ENCODE measurements at regions not wholly inside any gene's neighbourhood (a gene's known extent, or its start where the extent isn't known, plus 50 kb on each side); places are given as distances from the start of the nearest gene placed in this dataset.

DNA sequence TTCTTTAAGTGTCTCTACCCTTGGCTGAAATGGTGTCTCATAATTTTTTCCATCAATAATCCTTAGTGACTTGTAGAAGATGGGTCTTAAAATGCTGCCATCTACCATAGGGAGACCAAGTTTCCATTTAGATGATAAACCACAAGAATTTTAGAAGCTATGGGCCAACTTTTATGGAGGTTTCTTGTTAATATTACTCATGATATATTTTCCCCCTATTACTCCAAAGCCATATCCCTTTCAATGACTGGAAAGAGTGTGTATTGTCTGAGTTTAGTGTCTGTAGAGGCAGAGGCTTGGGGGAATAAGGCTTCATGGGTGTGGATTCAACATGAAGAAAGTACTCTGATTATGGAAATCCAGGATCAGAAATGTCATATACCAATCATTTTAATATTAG lies 507.3 kb upstream of the TNC start:
- Histone ChIP-seq H3K27ac (ENCODE audit: low read depth in 1 of 2, low read length in 2 of 2) (no peak overlapping the region), H3K27me3 (ENCODE audit: control insufficient read depth in 4 of 4, insufficient read depth in 4 of 4, low read length in 3 of 4) (peaks cover 0 to 4% (median 0%) of the 10 kb centered on the region in 4 donors), H3K9me3 (ENCODE audit: control insufficient read depth in 4 of 4, low read length in 3 of 4) (peaks cover 0 to 2% (median 0%) of the 10 kb centered on the region in 4 donors), H3K4me1 (ENCODE audit: control insufficient read depth in 4 of 4, insufficient read depth in 4 of 4, low read length in 3 of 4) (no peaks in the 10 kb centered on the region), H3K36me3 (ENCODE audit: control insufficient read depth in 4 of 4, insufficient read depth in 3 of 4, low read depth in 1 of 4, low read length in 3 of 4) (no peaks in the 10 kb centered on the region), H3K4me3 (ENCODE audit: low read depth in 1 of 3, low read length in 3 of 3) (no peak overlapping the region), H3K9ac (ENCODE audit: low read depth in 1 of 2, low read length in 2 of 2) (no peak overlapping the region)
- no peak for TF ChIP-seq GABPA (IDR thresholded peaks at IDR 0.05 in 1 of 2, conservative IDR thresholded peaks at IDR 0.05 in 1 of 2)
- TF ChIP-seq, protein P1, sequence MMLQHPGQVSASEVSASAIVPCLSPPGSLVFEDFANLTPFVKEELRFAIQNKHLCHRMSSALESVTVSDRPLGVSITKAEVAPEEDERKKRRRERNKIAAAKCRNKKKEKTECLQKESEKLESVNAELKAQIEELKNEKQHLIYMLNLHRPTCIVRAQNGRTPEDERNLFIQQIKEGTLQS (IDR thresholded peaks at IDR 0.05): no peak
- TF ChIP-seq TAF1 (conservative IDR thresholded peaks at IDR 0.05): no peak
- TF ChIP-seq, protein P2, sequence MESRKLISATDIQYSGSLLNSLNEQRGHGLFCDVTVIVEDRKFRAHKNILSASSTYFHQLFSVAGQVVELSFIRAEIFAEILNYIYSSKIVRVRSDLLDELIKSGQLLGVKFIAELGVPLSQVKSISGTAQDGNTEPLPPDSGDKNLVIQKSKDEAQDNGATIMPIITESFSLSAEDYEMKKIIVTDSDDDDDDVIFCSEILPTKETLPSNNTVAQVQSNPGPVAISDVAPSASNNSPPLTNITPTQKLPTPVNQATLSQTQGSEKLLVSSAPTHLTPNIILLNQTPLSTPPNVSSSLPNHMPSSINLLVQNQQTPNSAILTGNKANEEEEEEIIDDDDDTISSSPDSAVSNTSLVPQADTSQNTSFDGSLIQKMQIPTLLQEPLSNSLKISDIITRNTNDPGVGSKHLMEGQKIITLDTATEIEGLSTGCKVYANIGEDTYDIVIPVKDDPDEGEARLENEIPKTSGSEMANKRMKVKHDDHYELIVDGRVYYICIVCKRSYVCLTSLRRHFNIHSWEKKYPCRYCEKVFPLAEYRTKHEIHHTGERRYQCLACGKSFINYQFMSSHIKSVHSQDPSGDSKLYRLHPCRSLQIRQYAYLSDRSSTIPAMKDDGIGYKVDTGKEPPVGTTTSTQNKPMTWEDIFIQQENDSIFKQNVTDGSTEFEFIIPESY (IDR thresholded peaks at IDR 0.05): no peak
- DNase-seq (ENCODE audit: low spot score): no peak

GRCh38 chr9:115625954-115626353 lies 508.0 kb upstream of the TNC start:
- TF ChIP-seq NR2F2 (IDR thresholded peaks at IDR 0.05) (no peak), HNF4G (IDR thresholded peaks at IDR 0.05) (no peak)
- 90% methylated on average over 5 of the region's 5 CpGs for WGBS
- DNase-seq (ENCODE audit: low spot score): no peak

DNA sequence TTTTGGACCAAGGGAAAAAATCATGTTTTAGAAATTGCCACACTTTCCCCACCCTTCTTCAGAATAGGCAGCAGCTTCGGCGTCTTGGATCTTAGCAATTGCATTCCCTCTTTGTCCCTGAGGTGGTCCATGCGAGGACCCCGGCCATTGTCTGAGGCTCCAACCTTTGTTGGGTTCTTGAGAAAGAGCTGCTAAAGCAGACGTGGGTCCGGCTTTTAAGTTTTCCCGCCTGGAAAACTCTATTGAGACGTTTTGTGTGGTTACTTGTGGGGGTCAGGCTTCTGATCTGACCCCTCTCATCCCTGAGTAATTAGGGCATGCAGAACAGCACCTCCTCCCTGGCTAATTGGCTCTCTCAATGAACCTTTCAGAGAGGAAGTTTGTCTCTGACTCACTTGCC lies 509.6 kb upstream of the TNC start:
- Histone ChIP-seq H3K27ac (ENCODE audit: low read depth in 1 of 2, low read length in 2 of 2) (no peak overlapping the region), H3K9ac (ENCODE audit: low read depth in 1 of 2, low read length in 2 of 2) (no peak overlapping the region), H3K9me3 (ENCODE audit: control insufficient read depth in 4 of 4, low read length in 3 of 4) (peaks cover 0 to under 1% (median 0%) of the 10 kb centered on the region in 4 donors), H3K4me3 (ENCODE audit: low read depth in 1 of 3, low read length in 3 of 3) (no peak overlapping the region), H3K4me1 (ENCODE audit: control insufficient read depth in 4 of 4, insufficient read depth in 4 of 4, low read length in 3 of 4) (no peaks in the 10 kb centered on the region), H3K36me3 (ENCODE audit: control insufficient read depth in 4 of 4, insufficient read depth in 3 of 4, low read depth in 1 of 4, low read length in 3 of 4) (no peaks in the 10 kb centered on the region), H3K27me3 (ENCODE audit: control insufficient read depth in 4 of 4, insufficient read depth in 4 of 4, low read length in 3 of 4) (peaks cover 0 to 4% (median 0%) of the 10 kb centered on the region in 4 donors)
- DNase-seq (ENCODE audit: low spot score): no peak
- TF ChIP-seq GABPA (IDR thresholded peaks at IDR 0.05 in 1 of 2, conservative IDR thresholded peaks at IDR 0.05 in 1 of 2) (no peak), HNF4A (conservative IDR thresholded peaks at IDR 0.05) (no peak), FOXA1 (IDR thresholded peaks at IDR 0.05) (no peak), FOXA2 (IDR thresholded peaks at IDR 0.05) (no peak), RXRA (IDR thresholded peaks at IDR 0.05) (no peak), TAF1 (conservative IDR thresholded peaks at IDR 0.05) (no peak), HNF4G (IDR thresholded peaks at IDR 0.05) (no peak), NR2F2 (IDR thresholded peaks at IDR 0.05) (no peak), RAD21 (IDR thresholded peaks at IDR 0.05) (no peak), YY1 (IDR thresholded peaks at IDR 0.05) (no peak), SP1 (IDR thresholded peaks at IDR 0.05) (no peak)
- TF ChIP-seq, protein P3, sequence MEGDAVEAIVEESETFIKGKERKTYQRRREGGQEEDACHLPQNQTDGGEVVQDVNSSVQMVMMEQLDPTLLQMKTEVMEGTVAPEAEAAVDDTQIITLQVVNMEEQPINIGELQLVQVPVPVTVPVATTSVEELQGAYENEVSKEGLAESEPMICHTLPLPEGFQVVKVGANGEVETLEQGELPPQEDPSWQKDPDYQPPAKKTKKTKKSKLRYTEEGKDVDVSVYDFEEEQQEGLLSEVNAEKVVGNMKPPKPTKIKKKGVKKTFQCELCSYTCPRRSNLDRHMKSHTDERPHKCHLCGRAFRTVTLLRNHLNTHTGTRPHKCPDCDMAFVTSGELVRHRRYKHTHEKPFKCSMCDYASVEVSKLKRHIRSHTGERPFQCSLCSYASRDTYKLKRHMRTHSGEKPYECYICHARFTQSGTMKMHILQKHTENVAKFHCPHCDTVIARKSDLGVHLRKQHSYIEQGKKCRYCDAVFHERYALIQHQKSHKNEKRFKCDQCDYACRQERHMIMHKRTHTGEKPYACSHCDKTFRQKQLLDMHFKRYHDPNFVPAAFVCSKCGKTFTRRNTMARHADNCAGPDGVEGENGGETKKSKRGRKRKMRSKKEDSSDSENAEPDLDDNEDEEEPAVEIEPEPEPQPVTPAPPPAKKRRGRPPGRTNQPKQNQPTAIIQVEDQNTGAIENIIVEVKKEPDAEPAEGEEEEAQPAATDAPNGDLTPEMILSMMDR (IDR thresholded peaks at IDR 0.05; ENCODE audit: low read depth, low read length, missing input control): no peak
- TF ChIP-seq, protein P4, sequence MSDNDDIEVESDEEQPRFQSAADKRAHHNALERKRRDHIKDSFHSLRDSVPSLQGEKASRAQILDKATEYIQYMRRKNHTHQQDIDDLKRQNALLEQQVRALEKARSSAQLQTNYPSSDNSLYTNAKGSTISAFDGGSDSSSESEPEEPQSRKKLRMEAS (IDR thresholded peaks at IDR 0.05): no peak
- TF ChIP-seq, protein P2 (IDR thresholded peaks at IDR 0.05): no peak
- TF ChIP-seq, protein P1 (IDR thresholded peaks at IDR 0.05): no peak
- WGBS: 75% methylated on average over 8 of the region's 8 CpGs

More at GRCh38 chr9:115625954-115626353, 508.0 kb upstream of the TNC start:
- no peak overlapping the region for H3K4me3 ChIP-seq (ENCODE audit: low read depth in 1 of 3, low read length in 3 of 3)
- no peaks in the 10 kb centered on the region for H3K36me3 ChIP-seq (ENCODE audit: control insufficient read depth in 4 of 4, insufficient read depth in 3 of 4, low read depth in 1 of 4, low read length in 3 of 4)
- H3K4me1 ChIP-seq (ENCODE audit: control insufficient read depth in 4 of 4, insufficient read depth in 4 of 4, low read length in 3 of 4): no peaks in the 10 kb centered on the region
- H3K27ac ChIP-seq (ENCODE audit: low read depth in 1 of 2, low read length in 2 of 2): no peak overlapping the region
- H3K27me3 ChIP-seq (ENCODE audit: control insufficient read depth in 4 of 4, insufficient read depth in 4 of 4, low read length in 3 of 4): peaks cover 0 to 4% (median 0%) of the 10 kb centered on the region in 4 donors
- peaks cover 0 to 2% (median 0%) of the 10 kb centered on the region in 4 donors for H3K9me3 ChIP-seq (ENCODE audit: control insufficient read depth in 4 of 4, low read length in 3 of 4)
- no peak overlapping the region for H3K9ac ChIP-seq (ENCODE audit: low read depth in 1 of 2, low read length in 2 of 2)

Measured in liver (tissue), 8 donors.